ENCODE measurements at regions not wholly inside any gene's neighbourhood (a gene's known extent, or its start where the extent isn't known, plus 50 kb on each side); places are given as distances from the start of the nearest gene placed in this dataset.

DNA sequence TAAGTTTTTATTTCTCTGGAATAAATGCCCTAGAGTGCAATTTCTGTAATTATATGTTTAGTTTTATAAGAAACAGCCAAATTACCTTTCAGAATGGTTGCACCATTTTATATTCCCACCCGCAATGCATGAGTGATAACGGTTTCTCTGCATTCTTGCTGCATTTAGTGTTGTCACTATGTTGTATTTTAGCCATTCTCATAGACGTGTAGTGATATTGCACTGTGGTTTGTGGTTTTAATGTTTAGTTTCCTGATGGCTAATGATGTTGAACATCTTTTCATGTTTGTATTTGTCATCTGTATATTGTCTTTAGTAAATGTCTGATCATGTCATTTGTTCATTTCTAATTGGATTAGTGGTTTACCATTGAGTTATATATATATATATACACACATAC, 73.0 kb upstream of the GOLIM4 start:
- TF ChIP-seq, protein P1, sequence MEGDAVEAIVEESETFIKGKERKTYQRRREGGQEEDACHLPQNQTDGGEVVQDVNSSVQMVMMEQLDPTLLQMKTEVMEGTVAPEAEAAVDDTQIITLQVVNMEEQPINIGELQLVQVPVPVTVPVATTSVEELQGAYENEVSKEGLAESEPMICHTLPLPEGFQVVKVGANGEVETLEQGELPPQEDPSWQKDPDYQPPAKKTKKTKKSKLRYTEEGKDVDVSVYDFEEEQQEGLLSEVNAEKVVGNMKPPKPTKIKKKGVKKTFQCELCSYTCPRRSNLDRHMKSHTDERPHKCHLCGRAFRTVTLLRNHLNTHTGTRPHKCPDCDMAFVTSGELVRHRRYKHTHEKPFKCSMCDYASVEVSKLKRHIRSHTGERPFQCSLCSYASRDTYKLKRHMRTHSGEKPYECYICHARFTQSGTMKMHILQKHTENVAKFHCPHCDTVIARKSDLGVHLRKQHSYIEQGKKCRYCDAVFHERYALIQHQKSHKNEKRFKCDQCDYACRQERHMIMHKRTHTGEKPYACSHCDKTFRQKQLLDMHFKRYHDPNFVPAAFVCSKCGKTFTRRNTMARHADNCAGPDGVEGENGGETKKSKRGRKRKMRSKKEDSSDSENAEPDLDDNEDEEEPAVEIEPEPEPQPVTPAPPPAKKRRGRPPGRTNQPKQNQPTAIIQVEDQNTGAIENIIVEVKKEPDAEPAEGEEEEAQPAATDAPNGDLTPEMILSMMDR (IDR thresholded peaks at IDR 0.05), result no peak
- TF ChIP-seq POLR2A (IDR thresholded peaks at IDR 0.05), result no peak

Data from ovary (tissue), 3 donors.